ENCODE measurements at regions not wholly inside any gene's neighbourhood (a gene's known extent, or its start where the extent isn't known, plus 50 kb on each side); places are given as distances from the start of the nearest gene placed in this dataset.

DNA sequence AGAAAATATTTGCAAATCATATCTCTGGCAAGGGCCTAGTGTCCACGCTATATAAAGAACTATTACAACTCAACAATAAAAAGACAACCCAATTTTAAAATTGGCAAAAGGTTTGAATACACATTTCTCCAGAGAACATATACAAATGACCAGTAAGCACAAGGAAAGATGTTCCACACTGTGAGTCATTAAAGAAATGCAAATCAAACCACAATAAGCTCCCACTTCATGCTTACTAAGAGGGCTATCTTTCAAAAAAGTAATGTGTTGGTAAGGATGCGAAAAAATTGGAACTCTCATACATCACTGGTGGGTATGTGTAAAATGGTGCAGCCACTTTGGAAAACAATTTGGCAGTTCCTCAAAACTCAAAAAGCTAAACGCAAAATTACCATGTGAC is 884.0 kb upstream of the INTU start:
- no peak overlapping the region for H3K4me3 Mint-ChIP-seq
- no peaks in the 10 kb centered on the region for H3K4me1 Mint-ChIP-seq (ENCODE audit: low read depth)
- POLR2A ChIA-PET, result no interaction called here
- ATAC-seq (no peak), DNase-seq (no peak)
- peaks cover 11% of the 10 kb centered on the region for H3K9me3 Mint-ChIP-seq
- H3K27me3 Mint-ChIP-seq, result no peaks in the 10 kb centered on the region
- intact Hi-C loops (cut with micrococcal nuclease), result no loop called here
- CTCF ChIA-PET, result no interaction called here
- H3K27ac Mint-ChIP-seq, result no peak overlapping the region
- H3K36me3 Mint-ChIP-seq (ENCODE audit: low read depth), result no peaks in the 10 kb centered on the region
- TF ChIP-seq, protein P1, sequence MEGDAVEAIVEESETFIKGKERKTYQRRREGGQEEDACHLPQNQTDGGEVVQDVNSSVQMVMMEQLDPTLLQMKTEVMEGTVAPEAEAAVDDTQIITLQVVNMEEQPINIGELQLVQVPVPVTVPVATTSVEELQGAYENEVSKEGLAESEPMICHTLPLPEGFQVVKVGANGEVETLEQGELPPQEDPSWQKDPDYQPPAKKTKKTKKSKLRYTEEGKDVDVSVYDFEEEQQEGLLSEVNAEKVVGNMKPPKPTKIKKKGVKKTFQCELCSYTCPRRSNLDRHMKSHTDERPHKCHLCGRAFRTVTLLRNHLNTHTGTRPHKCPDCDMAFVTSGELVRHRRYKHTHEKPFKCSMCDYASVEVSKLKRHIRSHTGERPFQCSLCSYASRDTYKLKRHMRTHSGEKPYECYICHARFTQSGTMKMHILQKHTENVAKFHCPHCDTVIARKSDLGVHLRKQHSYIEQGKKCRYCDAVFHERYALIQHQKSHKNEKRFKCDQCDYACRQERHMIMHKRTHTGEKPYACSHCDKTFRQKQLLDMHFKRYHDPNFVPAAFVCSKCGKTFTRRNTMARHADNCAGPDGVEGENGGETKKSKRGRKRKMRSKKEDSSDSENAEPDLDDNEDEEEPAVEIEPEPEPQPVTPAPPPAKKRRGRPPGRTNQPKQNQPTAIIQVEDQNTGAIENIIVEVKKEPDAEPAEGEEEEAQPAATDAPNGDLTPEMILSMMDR (IDR thresholded peaks at IDR 0.05), result no peak

DNA sequence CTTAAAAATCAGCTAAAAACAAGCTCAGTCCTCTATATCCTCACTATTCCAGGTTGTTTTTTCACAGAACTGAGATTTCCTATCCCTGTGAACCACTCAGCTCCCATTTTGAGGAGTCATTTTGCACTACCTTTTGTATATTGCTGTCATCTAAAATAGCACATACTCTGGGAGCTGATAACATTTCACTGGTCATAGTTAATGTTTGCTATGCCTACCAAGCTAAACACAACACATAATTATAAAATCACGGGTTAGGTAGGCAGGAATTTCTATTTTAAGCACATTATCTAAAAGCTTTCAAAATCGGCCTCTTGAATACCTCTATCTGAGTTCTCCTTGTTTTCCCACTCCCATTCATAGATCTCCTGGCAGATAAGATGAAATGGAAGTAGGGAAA is 882.0 kb upstream of the INTU start:
- H3K9me3 Mint-ChIP-seq, result peaks cover 9% of the 10 kb centered on the region
- POLR2A ChIA-PET, result no interaction called here

DNA sequence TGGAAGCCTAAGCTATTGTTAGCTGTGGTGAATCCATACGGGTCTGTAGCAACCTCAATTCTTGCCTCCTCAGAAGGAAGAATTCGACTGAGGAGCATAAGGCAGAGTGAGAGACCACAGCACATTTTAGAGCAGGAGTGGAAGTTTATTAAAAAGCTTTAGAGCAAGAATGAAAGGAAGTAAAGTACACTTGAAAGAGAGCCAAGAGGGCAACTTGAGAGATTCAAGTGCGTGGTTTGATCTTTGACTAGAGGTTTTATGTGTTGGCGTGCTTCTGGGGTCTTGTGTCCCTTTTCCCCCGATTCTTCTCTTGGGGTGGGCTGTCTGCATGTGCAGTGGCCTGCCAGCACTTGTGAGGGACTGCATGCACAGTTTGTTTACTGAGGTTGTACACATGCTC is 880.6 kb upstream of the INTU start:
- CTCF ChIA-PET, result no interaction called here

More for the DNA sequence above, 882.0 kb upstream of the INTU start:
- CTCF ChIA-PET, result no interaction called here
- Mint-ChIP-seq H3K27me3 (no peaks in the 10 kb centered on the region), H3K36me3 (ENCODE audit: low read depth) (no peaks in the 10 kb centered on the region), H3K4me3 (no peak overlapping the region), H3K27ac (no peak overlapping the region), H3K4me1 (ENCODE audit: low read depth) (no peaks in the 10 kb centered on the region)
- intact Hi-C loops (cut with micrococcal nuclease), result no loop called here
- DNase-seq (no peak), ATAC-seq (no peak)
- TF ChIP-seq, protein P1 (IDR thresholded peaks at IDR 0.05), result no peak

DNA sequence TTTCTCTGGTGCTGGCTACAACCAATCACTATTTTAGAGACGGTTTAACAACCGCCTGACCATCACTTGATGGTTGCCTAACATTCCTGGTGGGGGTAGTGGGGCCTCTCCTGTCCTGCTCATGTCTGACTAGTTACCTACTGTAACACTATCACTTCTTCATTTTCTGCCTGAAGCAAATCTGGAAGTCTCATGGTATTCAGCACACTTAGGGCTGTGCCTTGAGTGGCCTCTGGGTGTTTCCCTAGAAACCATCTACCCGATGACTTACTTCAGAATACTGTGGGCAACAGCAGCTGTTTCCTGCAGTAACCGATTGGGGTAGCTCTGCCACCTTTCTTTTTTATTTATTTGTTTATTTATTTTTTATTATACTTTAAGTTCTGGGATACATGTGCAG is 880.1 kb upstream of the INTU start:
- ATAC-seq (no peak), DNase-seq (no peak)
- Mint-ChIP-seq H3K36me3 (ENCODE audit: low read depth) (no peaks in the 10 kb centered on the region), H3K9me3 (peaks cover 9% of the 10 kb centered on the region), H3K27me3 (no peaks in the 10 kb centered on the region), H3K4me1 (ENCODE audit: low read depth) (no peaks in the 10 kb centered on the region), H3K27ac (no peak overlapping the region), H3K4me3 (no peak overlapping the region)
- ChIA-PET CTCF (no interaction called here), POLR2A (interaction anchor here (0.7 kb wide), 1 partner anchor 151 kb away, joined by 3 read pairs; no protein-coding TSS in a partner anchor)
- TF ChIP-seq, protein P1 (IDR thresholded peaks at IDR 0.05), result no peak
- intact Hi-C loops (cut with micrococcal nuclease), result no loop called here

More for the DNA sequence above, 880.6 kb upstream of the INTU start:
- ATAC-seq, result no peak
- POLR2A ChIA-PET, result interaction anchor here (0.7 kb wide), 1 partner anchor 150 kb away, joined by 3 read pairs; no protein-coding TSS in a partner anchor
- DNase-seq, result no peak
- intact Hi-C loops (cut with micrococcal nuclease), result no loop called here
- Mint-ChIP-seq H3K4me3 (no peak overlapping the region), H3K27me3 (no peaks in the 10 kb centered on the region), H3K27ac (no peak overlapping the region), H3K4me1 (ENCODE audit: low read depth) (no peaks in the 10 kb centered on the region), H3K36me3 (ENCODE audit: low read depth) (no peaks in the 10 kb centered on the region), H3K9me3 (peaks cover 9% of the 10 kb centered on the region)
- TF ChIP-seq, protein P1 (IDR thresholded peaks at IDR 0.05), result no peak

DNA sequence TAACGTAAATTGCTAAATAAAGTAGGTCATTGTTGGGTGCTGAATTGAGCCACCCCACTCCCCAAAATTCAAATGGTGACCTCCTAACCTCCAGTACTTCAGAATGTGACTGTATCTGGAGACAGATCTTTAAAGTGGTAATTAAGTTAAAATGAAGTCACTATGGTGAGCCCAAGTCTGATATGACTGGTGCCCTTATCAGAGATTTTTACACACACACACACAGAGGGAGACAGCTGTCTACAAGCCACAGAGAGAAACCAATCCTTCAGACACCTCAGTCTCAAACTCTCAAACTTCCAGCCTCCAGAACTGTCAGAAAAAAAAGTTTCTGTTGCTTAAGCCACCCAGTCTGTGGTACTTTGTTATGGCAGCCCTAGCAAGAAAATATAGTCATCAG is 879.2 kb upstream of the INTU start:
- Mint-ChIP-seq H3K27ac (no peak overlapping the region), H3K36me3 (ENCODE audit: low read depth) (no peaks in the 10 kb centered on the region), H3K27me3 (no peaks in the 10 kb centered on the region), H3K9me3 (peaks cover 9% of the 10 kb centered on the region), H3K4me3 (no peak overlapping the region), H3K4me1 (ENCODE audit: low read depth) (no peaks in the 10 kb centered on the region)
- TF ChIP-seq, protein P1 (IDR thresholded peaks at IDR 0.05), result no peak
- DNase-seq, result no peak
- intact Hi-C loops (cut with micrococcal nuclease), result no loop called here
- POLR2A ChIA-PET, result no interaction called here
- CTCF ChIA-PET, result no interaction called here
- ATAC-seq, result no peak
